Activated CD8-positive, alpha-beta T cell treated with anti-CD3 and anti-CD28 coated beads for 36 hours (primary cell): ENCODE measurements at regions not wholly inside any gene's neighbourhood (a gene's known extent, or its start where the extent isn't known, plus 50 kb on each side); places are given as distances from the start of the nearest gene placed in this dataset.

ENCODE experiments used
- ATAC-seq: fragments of 200-7000 bp; cut with Tn5 transposase; one replicate; pipeline ENCODE4 v1.10.0; 2021; ENCODE audit warnings: mild to moderate bottlenecking, moderate library complexity
- CTCF ChIA-PET: fragments of 350-600 bp; sonication (Branson Sonifier 250); formaldehyde crosslinking; loops from one replicate; lab custom pipeline; 2021; ENCODE audit warnings: antibody characterized with exemption; lab: Charles Lee
- POLR2A ChIA-PET: fragments of 350-600 bp; sonication (Branson Sonifier 250); formaldehyde crosslinking; loops from one replicate; lab custom pipeline; 2021; ENCODE audit warnings: antibody characterized with exemption; lab: Charles Lee
- DNase-seq: peaks from one replicate; pipeline ENCODE4 v3.0.0-alpha.2; 2020
- H3K27ac Mint-ChIP-seq: one replicate; pipeline ENCODE4 v1.8.0; 2021; ENCODE audit warnings: mild to moderate bottlenecking, mixed read lengths
- H3K27me3 Mint-ChIP-seq: one replicate; pipeline ENCODE4 v1.8.0; 2021; ENCODE audit warnings: mixed read lengths
- H3K36me3 Mint-ChIP-seq: one replicate; pipeline ENCODE4 v1.8.0; 2021; ENCODE audit warnings: low read depth, mixed read lengths
- H3K4me1 Mint-ChIP-seq: one replicate; pipeline ENCODE4 v1.8.0; 2021; ENCODE audit warnings: low read depth, mixed read lengths
- H3K4me3 Mint-ChIP-seq: one replicate; pipeline ENCODE4 v1.8.0; 2021; ENCODE audit warnings: mild to moderate bottlenecking, moderate library complexity, mixed read lengths
- H3K9me3 Mint-ChIP-seq: one replicate; pipeline ENCODE4 v1.8.0; 2021; ENCODE audit warnings: mixed read lengths
- CTCF ChIP-seq: fragments of 200-600 bp; IDR thresholded peaks from one replicate; pipeline ENCODE4 v1.8.0; 2022; ENCODE audit warnings: antibody characterized with exemption, mild to moderate bottlenecking
- intact Hi-C: fragments of 100-400 bp; cut with micrococcal nuclease; formaldehyde crosslinking; loops from one replicate; pipeline ENCODE4 v1.10.0; 2022

- ATAC-seq (no peak), DNase-seq (no peak)
- no peak for TF ChIP-seq CTCF
- H3K4me3 Mint-ChIP-seq, result no peak overlapping the region
- H3K4me1 Mint-ChIP-seq, result no peaks in the 10 kb centered on the region
- no peaks in the 10 kb centered on the region for H3K36me3 Mint-ChIP-seq
- peaks cover 4% of the 10 kb centered on the region for H3K27me3 Mint-ChIP-seq
- no peak overlapping the region for H3K27ac Mint-ChIP-seq
- CTCF ChIA-PET, result interaction anchor here (0.8 to 1.4 kb wide), 2 partner anchors 53 to 131 kb away, joined by 3 to 5 read pairs; no protein-coding TSS in a partner anchor
- POLR2A ChIA-PET, result no interaction called here
- no peaks in the 10 kb centered on the region for H3K9me3 Mint-ChIP-seq
- intact Hi-C loops, result no loop called here
These were observed 64.4 kb upstream of the GRHL3 start for GRCh38 chr1:24254783-24255182.

- DNase-seq, result no peak
- H3K27me3 Mint-ChIP-seq, result peaks cover 4% of the 10 kb centered on the region
- H3K27ac Mint-ChIP-seq, result no peak overlapping the region
- ChIA-PET POLR2A (no interaction called here), CTCF (interaction anchor here (1.2 to 1.4 kb wide), 3 partner anchors 52 to 137 kb away, joined by 3 to 5 read pairs (median 4); no protein-coding TSS in a partner anchor)
- no peak for ATAC-seq
- no peaks in the 10 kb centered on the region for H3K9me3 Mint-ChIP-seq
- no peak for TF ChIP-seq CTCF
- no peaks in the 10 kb centered on the region for H3K36me3 Mint-ChIP-seq
- intact Hi-C loops, result no loop called here
- no peaks in the 10 kb centered on the region for H3K4me1 Mint-ChIP-seq
- no peak overlapping the region for H3K4me3 Mint-ChIP-seq
These were observed 65.6 kb upstream of the GRHL3 start for GRCh38 chr1:24253571-24253970.

- peaks cover 4% of the 10 kb centered on the region for H3K27me3 Mint-ChIP-seq
- no peaks in the 10 kb centered on the region for H3K4me1 Mint-ChIP-seq
- ATAC-seq (no peak), DNase-seq (no peak)
- no peak overlapping the region for H3K27ac Mint-ChIP-seq
- CTCF ChIA-PET, result interaction anchor here (1.3 kb wide), 1 partner anchor 54 kb away, joined by 4 read pairs; no protein-coding TSS in a partner anchor
- no peaks in the 10 kb centered on the region for H3K9me3 Mint-ChIP-seq
- POLR2A ChIA-PET, result no interaction called here
- no peaks in the 10 kb centered on the region for H3K36me3 Mint-ChIP-seq
- intact Hi-C loops, result no loop called here
- no peak for TF ChIP-seq CTCF
- no peak overlapping the region for H3K4me3 Mint-ChIP-seq
These were observed 65.2 kb upstream of the IFNLR1 start for GRCh38 chr1:24252185-24252780.

- Mint-ChIP-seq H3K4me1 (no peaks in the 10 kb centered on the region), H3K36me3 (no peaks in the 10 kb centered on the region), H3K27ac (no peak overlapping the region), H3K9me3 (no peaks in the 10 kb centered on the region), H3K27me3 (peaks cover 2% of the 10 kb centered on the region), H3K4me3 (no peak overlapping the region)
- intact Hi-C loops, result no loop called here
- no peak for ATAC-seq
- POLR2A ChIA-PET, result no interaction called here
- no peak for DNase-seq
- CTCF ChIA-PET, result interaction anchor here (0.9 kb wide), 1 partner anchor 49 kb away, joined by 3 read pairs; no protein-coding TSS in a partner anchor
- TF ChIP-seq CTCF, result no peak
These were observed 64.4 kb upstream of the IFNLR1 start for GRCh38 chr1:24251501-24251900.

- intact Hi-C loops, result no loop called here
- Mint-ChIP-seq H3K27me3 (peaks cover 2% of the 10 kb centered on the region), H3K36me3 (no peaks in the 10 kb centered on the region), H3K4me3 (no peak overlapping the region), H3K27ac (no peak overlapping the region), H3K9me3 (no peaks in the 10 kb centered on the region), H3K4me1 (no peaks in the 10 kb centered on the region)
- no peak for TF ChIP-seq CTCF
- CTCF ChIA-PET, result interaction anchor here (0.9 kb wide), 1 partner anchor 49 kb away, joined by 3 read pairs; no protein-coding TSS in a partner anchor
- no peak for ATAC-seq
- DNase-seq, result no peak
- POLR2A ChIA-PET, result no interaction called here
These were observed 63.7 kb upstream of the IFNLR1 start for GRCh38 chr1:24250791-24251190.
